Astrocyte (in vitro differentiated cells and primary cell): ENCODE measurements at regions not wholly inside any gene's neighbourhood (a gene's known extent, or its start where the extent isn't known, plus 50 kb on each side); places are given as distances from the start of the nearest gene placed in this dataset.
"Not testable (repeated sequence)": the region's sequence is repeated elsewhere in the genome, so short reads cannot be mapped to it uniquely, and the experiment has no call there.

Source experiments
- DNase-seq: peaks from one replicate; pipeline ENCODE4 v3.0.0-alpha.2; 2010; ENCODE audit warnings: low read depth
- FAIRE-seq: peaks from 2 replicates; lab custom pipeline; 2011; peaks lifted over from hg19 to GRCh38; lab: Jason Lieb, UNC
- H2AFZ ChIP-seq: 2 replicates; pipeline ENCODE4 v1.6.0; 2012; ENCODE audit warnings: low read depth, low read length, inconsistent platforms
- H3K27ac ChIP-seq: 2 replicates; pipeline ENCODE4 v1.5.1; 2011; ENCODE audit warnings: low read depth, low read length, inconsistent platforms
- H3K27me3 ChIP-seq: 2 replicates; pipeline ENCODE4 v1.6.0; 2011; ENCODE audit warnings: low read length, inconsistent platforms; ENCODE audit not compliant: insufficient read depth
- H3K36me3 ChIP-seq: 2 replicates; pipeline ENCODE4 v1.5.1; 2011; ENCODE audit warnings: low read length, inconsistent platforms; ENCODE audit not compliant: insufficient read depth
- H3K4me1 ChIP-seq: 2 replicates; pipeline ENCODE4 v1.5.1; 2011; ENCODE audit warnings: low read length, inconsistent platforms; ENCODE audit not compliant: insufficient read depth
- H3K4me2 ChIP-seq: 2 replicates; pipeline ENCODE4 v1.6.0; 2012; ENCODE audit warnings: low read length, inconsistent platforms
- H3K4me3 ChIP-seq: 2 replicates; pipeline ENCODE4 v1.5.1; 2011; ENCODE audit warnings: low read depth, mild to moderate bottlenecking, low read length, inconsistent platforms; ENCODE audit not compliant: insufficient read depth
- H3K79me2 ChIP-seq: 2 replicates; pipeline ENCODE4 v1.6.0; 2012; ENCODE audit warnings: mild to moderate bottlenecking, low read length, inconsistent platforms; ENCODE audit not compliant: insufficient read depth
- H3K9ac ChIP-seq: 2 replicates; pipeline ENCODE4 v1.6.0; 2012; ENCODE audit warnings: mild to moderate bottlenecking, low read length, inconsistent platforms
- H3K9me3 ChIP-seq: 2 replicates; pipeline ENCODE4 v1.5.1; 2012; ENCODE audit warnings: low read depth, mild to moderate bottlenecking, low read length, inconsistent platforms; ENCODE audit not compliant: insufficient read depth
- H4K20me1 ChIP-seq: 2 replicates; pipeline ENCODE4 v1.6.0; 2012; ENCODE audit warnings: low read length, inconsistent platforms; ENCODE audit not compliant: insufficient read depth
- H3K27ac Mint-ChIP-seq: one replicate; pipeline ENCODE4 v1.8.0; 2021; ENCODE audit warnings: mild to moderate bottlenecking, mixed read lengths; ENCODE audit not compliant: unreplicated experiment
- H3K27me3 Mint-ChIP-seq: one replicate; pipeline ENCODE4 v1.8.0; 2021; ENCODE audit warnings: low read depth, mixed read lengths; ENCODE audit not compliant: unreplicated experiment
- H3K36me3 Mint-ChIP-seq: one replicate; pipeline ENCODE4 v1.8.0; 2021; ENCODE audit warnings: low read depth, mixed read lengths; ENCODE audit not compliant: unreplicated experiment
- H3K4me1 Mint-ChIP-seq: one replicate; pipeline ENCODE4 v1.8.0; 2021; ENCODE audit warnings: low read depth, mixed read lengths; ENCODE audit not compliant: unreplicated experiment
- H3K4me3 Mint-ChIP-seq: one replicate; pipeline ENCODE4 v1.8.0; 2021; ENCODE audit warnings: mild to moderate bottlenecking, moderate library complexity, mixed read lengths; ENCODE audit not compliant: unreplicated experiment
- H3K9me3 Mint-ChIP-seq: one replicate; pipeline ENCODE4 v1.8.0; 2021; ENCODE audit warnings: mild to moderate bottlenecking, mixed read lengths; ENCODE audit not compliant: unreplicated experiment
- EZH2 ChIP-seq: IDR thresholded peaks from 2 replicates; pipeline ENCODE4 v1.6.1; 2012; ENCODE audit warnings: mild to moderate bottlenecking, low read length, inconsistent platforms; ENCODE audit not compliant: insufficient read depth
- TF ChIP-seq, protein P1 (sequence below): IDR thresholded peaks from 2 replicates; pipeline ENCODE4 v1.5.1; 2011; ENCODE audit warnings: low read depth, mild to moderate bottlenecking, inconsistent platforms, low read length, moderate library complexity; ENCODE audit not compliant: insufficient read depth

DNA sequence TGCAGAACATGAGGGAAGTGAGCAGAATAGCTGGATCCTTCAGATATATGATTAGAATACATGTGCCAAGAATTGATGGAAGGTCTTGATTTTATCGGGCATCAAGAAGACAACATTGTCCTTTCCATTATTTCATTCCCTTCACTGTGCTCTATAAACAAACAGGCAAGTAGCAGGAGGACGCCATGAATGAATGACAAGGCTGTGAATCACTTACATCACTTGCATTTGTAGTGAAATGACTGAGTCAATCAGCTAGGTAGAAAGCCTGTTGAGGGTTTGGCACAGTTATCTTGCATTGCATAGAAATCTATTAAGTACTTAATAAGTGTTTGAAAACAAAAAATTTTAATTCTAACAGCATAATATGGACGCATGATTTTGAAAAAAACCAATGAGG is 548.8 kb upstream of the IZUMO3 start:
- Histone ChIP-seq H3K4me3 (no peak overlapping the region), H3K9ac (no peak overlapping the region), H3K9me3 (no peaks in the 10 kb centered on the region), H4K20me1 (no peaks in the 10 kb centered on the region), H3K27me3 (no peaks in the 10 kb centered on the region), H3K79me2 (no peaks in the 10 kb centered on the region), H3K36me3 (no peaks in the 10 kb centered on the region), H3K27ac (no peak overlapping the region), H2AFZ (no peak overlapping the region), H3K4me1 (no peaks in the 10 kb centered on the region), H3K4me2 (no peak overlapping the region)
- Mint-ChIP-seq H3K27ac (no peak overlapping the region), H3K4me1 (peaks cover 4% of the 10 kb centered on the region), H3K36me3 (no peaks in the 10 kb centered on the region), H3K27me3 (no peaks in the 10 kb centered on the region), H3K4me3 (no peak overlapping the region), H3K9me3 (no peaks in the 10 kb centered on the region)
- TF ChIP-seq EZH2, result no peak
- TF ChIP-seq, protein P1, sequence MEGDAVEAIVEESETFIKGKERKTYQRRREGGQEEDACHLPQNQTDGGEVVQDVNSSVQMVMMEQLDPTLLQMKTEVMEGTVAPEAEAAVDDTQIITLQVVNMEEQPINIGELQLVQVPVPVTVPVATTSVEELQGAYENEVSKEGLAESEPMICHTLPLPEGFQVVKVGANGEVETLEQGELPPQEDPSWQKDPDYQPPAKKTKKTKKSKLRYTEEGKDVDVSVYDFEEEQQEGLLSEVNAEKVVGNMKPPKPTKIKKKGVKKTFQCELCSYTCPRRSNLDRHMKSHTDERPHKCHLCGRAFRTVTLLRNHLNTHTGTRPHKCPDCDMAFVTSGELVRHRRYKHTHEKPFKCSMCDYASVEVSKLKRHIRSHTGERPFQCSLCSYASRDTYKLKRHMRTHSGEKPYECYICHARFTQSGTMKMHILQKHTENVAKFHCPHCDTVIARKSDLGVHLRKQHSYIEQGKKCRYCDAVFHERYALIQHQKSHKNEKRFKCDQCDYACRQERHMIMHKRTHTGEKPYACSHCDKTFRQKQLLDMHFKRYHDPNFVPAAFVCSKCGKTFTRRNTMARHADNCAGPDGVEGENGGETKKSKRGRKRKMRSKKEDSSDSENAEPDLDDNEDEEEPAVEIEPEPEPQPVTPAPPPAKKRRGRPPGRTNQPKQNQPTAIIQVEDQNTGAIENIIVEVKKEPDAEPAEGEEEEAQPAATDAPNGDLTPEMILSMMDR, result no peak
- FAIRE-seq (no peak), DNase-seq (no peak)

DNA sequence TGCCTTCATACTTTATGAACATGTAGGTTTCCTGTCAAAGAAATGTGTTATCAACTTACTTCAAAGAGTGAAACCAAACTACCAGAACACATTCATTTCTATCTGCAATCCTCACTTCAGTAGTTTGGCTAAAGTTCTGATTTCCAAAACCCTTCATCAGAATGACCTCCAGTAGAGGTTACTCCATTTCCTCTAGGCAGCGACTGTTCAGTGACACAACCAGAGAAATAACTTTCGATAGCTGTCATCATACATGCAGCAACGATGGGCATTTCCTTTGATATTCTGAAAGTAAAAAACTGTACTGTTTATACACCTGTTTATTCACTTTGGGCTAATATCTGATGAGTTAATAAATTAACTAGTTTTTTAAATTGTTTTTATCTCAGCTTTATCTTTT is 532.5 kb upstream of the IZUMO3 start:
- FAIRE-seq (no peak), DNase-seq (no peak)
- H3K4me1 Mint-ChIP-seq, result no peaks in the 10 kb centered on the region
- peaks cover 4% of the 10 kb centered on the region for H3K9me3 Mint-ChIP-seq
- H3K27ac Mint-ChIP-seq, result no peak overlapping the region
- TF ChIP-seq, protein P1, result no peak
- TF ChIP-seq EZH2, result no peak
- no peak overlapping the region for H2AFZ ChIP-seq
- H3K4me3 ChIP-seq, result no peak overlapping the region
- no peaks in the 10 kb centered on the region for H4K20me1 ChIP-seq
- H3K9ac ChIP-seq, result no peak overlapping the region
- no peaks in the 10 kb centered on the region for H3K9me3 ChIP-seq
- no peak overlapping the region for H3K4me3 Mint-ChIP-seq
- no peaks in the 10 kb centered on the region for H3K36me3 Mint-ChIP-seq
- no peaks in the 10 kb centered on the region for H3K4me1 ChIP-seq
- H3K27ac ChIP-seq, result no peak overlapping the region
- no peak overlapping the region for H3K4me2 ChIP-seq
- H3K27me3 ChIP-seq, result no peaks in the 10 kb centered on the region
- H3K79me2 ChIP-seq, result no peaks in the 10 kb centered on the region
- H3K36me3 ChIP-seq, result no peaks in the 10 kb centered on the region
- no peaks in the 10 kb centered on the region for H3K27me3 Mint-ChIP-seq

DNA sequence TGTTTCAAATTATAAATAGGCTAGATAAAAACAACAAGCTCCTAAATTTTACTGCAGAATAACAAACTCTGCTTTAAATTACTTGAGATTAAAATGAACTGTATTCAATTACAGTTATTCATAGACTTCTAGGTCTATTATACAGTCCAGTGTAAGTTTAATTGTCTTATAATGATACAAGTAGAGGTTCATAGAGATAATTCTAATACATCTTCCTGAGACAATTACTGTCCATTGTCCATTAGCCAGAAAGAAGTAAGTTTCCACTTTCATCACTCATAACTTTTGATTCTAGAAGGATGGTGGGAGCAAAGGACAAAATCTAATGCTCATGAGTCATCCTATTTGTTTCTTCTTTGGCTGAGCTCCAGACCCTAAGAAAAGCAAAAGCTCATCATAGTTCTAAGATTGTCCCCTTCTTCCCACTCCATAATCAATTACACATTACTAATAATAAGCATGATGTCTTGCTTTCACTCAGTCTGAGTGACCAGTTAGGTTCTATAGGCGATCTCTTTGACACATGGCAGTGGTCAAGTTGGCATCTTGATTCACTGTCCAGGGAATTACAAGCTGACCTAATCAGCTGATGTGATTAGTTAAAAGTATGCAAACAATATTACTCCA is 502.5 kb upstream of the IZUMO3 start:
- no peak overlapping the region for H3K27ac Mint-ChIP-seq
- H3K9me3 Mint-ChIP-seq, result peaks cover 10% of the 10 kb centered on the region
- TF ChIP-seq, protein P1, result no peak
- no peak for TF ChIP-seq EZH2
- no peaks in the 10 kb centered on the region for H4K20me1 ChIP-seq
- peaks cover 2% of the 10 kb centered on the region for H3K27me3 Mint-ChIP-seq
- H3K27me3 ChIP-seq, result no peaks in the 10 kb centered on the region
- no peaks in the 10 kb centered on the region for H3K79me2 ChIP-seq
- H3K4me1 Mint-ChIP-seq, result no peaks in the 10 kb centered on the region
- H3K9me3 ChIP-seq, result peaks cover 2% of the 10 kb centered on the region
- H3K4me3 ChIP-seq, result no peak overlapping the region
- no peak overlapping the region for H3K27ac ChIP-seq
- no peak overlapping the region for H2AFZ ChIP-seq
- H3K36me3 Mint-ChIP-seq, result no peaks in the 10 kb centered on the region
- no peak overlapping the region for H3K4me3 Mint-ChIP-seq
- no peak for FAIRE-seq
- no peaks in the 10 kb centered on the region for H3K36me3 ChIP-seq
- DNase-seq, result no peak
- no peak overlapping the region for H3K4me2 ChIP-seq
- no peaks in the 10 kb centered on the region for H3K4me1 ChIP-seq
- H3K9ac ChIP-seq, result no peak overlapping the region

DNA sequence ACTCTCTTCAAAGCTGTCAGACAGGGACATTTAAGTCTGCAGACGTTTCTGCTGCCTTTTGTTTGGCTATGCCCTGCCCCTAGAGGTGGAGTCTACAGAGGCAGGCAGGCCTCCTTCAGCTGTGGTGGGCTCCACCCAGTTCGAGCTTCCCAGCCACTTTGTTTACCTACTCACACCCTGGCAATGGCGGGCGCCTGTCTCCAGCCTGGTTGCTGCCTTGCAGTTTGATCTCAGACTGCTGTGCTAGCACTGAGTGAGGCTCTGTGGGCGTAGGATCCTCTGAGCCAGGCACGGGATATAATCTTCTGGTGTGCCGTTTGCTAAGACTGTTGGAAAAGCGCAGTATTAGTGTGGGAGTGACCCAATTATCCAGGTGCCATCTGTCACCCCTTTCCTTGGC is 499.8 kb upstream of the IZUMO3 start:
- H3K4me3 Mint-ChIP-seq, H3K9me3 ChIP-seq, H3K27ac Mint-ChIP-seq, H3K27ac ChIP-seq, H3K36me3 ChIP-seq, H3K4me3 ChIP-seq, H3K79me2 ChIP-seq, H3K27me3 Mint-ChIP-seq, FAIRE-seq, H4K20me1 ChIP-seq, H3K27me3 ChIP-seq, H3K9ac ChIP-seq, DNase-seq, H3K4me2 ChIP-seq, H3K4me1 Mint-ChIP-seq, H2AFZ ChIP-seq, H3K4me1 ChIP-seq, H3K36me3 Mint-ChIP-seq: not testable (repeated sequence)
- H3K9me3 Mint-ChIP-seq, result peaks cover 12% of the 10 kb centered on the region
